ENCODE measurements at regions not wholly inside any gene's neighbourhood (a gene's known extent, or its start where the extent isn't known, plus 50 kb on each side); places are given as distances from the start of the nearest gene placed in this dataset.
A peak's percentile ranks its signal among the peaks of the same experiment; 100 is the strongest.

GRCh38 chr20:12414446-12415274 lies 497.0 kb downstream of the BTBD3 start:
- peak overlapping the region; percentile 14 for H2AFZ ChIP-seq (ENCODE audit: control insufficient read depth, low read length)
- peak overlapping the region; percentile 64 for H3K4me2 ChIP-seq (ENCODE audit: control insufficient read depth, extremely low read depth, insufficient read depth, low read depth, low read length)
- H3K79me2 ChIP-seq (ENCODE audit: control insufficient read depth, insufficient read depth, low read length), result no peaks in the 10 kb centered on the region
- no peaks in the 10 kb centered on the region for H3K9me1 ChIP-seq (ENCODE audit: control insufficient read depth, extremely low read depth, insufficient read depth, low read length)
- H3K27ac ChIP-seq (ENCODE audit: control insufficient read depth, insufficient read depth, low read length), result no peak overlapping the region
- dilution Hi-C loops (cut with MboI; ENCODE audit: extremely low pct_ligation_motif_present, low sequenced_read_pairs), result no loop called here
- FAIRE-seq (no peak), DNase-seq (ENCODE audit: low read depth, low spot score) (no peak)
- no peaks in the 10 kb centered on the region for H4K20me1 ChIP-seq (ENCODE audit: control insufficient read depth, extremely low read depth, insufficient read depth, low read length)
- H3K36me3 ChIP-seq (ENCODE audit: control insufficient read depth in 2 of 2, extremely low read depth in 1 of 2, insufficient read depth in 2 of 2, low read length in 2 of 2), result no peaks in the 10 kb centered on the region
- no peak for TF ChIP-seq EZH2 (IDR thresholded peaks at IDR 0.05; ENCODE audit: low read length)
- H3K9me3 ChIP-seq (ENCODE audit: control insufficient read depth, low read depth, low read length), result no peaks in the 10 kb centered on the region
- no peaks in the 10 kb centered on the region for H3K27me3 ChIP-seq (ENCODE audit: control insufficient read depth, extremely low read depth, insufficient read depth, low read length)
- peak overlapping the region in 1 of 3 experiments; percentile 23 for H3K4me3 ChIP-seq (ENCODE audit: control insufficient read depth in 2 of 3, extremely low read depth in 1 of 3, insufficient read depth in 2 of 3, low read depth in 1 of 3, low read length in 3 of 3)
- H3K9ac ChIP-seq (ENCODE audit: control insufficient read depth, extremely low read depth, insufficient read depth, low read length), result no peak overlapping the region
- H3K4me1 ChIP-seq (ENCODE audit: control insufficient read depth, extremely low read depth, insufficient read depth, low read length), result peaks cover 28% of the 10 kb centered on the region

DNA sequence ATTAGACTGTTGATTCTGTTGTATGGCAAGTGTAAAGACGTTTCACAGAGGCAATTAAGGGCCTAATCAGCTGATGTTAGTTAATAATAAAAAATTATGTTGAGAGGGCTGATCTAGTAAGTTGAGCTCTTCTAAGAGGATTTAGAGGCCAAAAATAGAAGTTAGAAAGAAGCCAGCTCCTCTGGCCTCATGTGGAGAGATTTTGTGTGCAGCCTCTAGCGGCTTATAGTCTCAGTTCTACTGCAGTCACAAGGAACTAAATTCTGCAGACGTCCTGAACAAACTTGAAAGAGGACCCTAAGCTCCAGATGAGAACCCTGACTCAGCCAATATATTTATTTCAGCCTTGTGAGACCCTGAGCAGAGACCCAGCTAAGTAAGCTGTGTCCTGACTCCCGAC lies 498.6 kb downstream of the BTBD3 start:
- no peak overlapping the region for H3K4me3 ChIP-seq (ENCODE audit: control insufficient read depth in 2 of 3, extremely low read depth in 1 of 3, insufficient read depth in 2 of 3, low read depth in 1 of 3, low read length in 3 of 3)
- H3K4me2 ChIP-seq (ENCODE audit: control insufficient read depth, extremely low read depth, insufficient read depth, low read depth, low read length), result no peak overlapping the region
- dilution Hi-C loops (cut with MboI; ENCODE audit: extremely low pct_ligation_motif_present, low sequenced_read_pairs), result no loop called here
- peaks cover 14% of the 10 kb centered on the region for H3K4me1 ChIP-seq (ENCODE audit: control insufficient read depth, extremely low read depth, insufficient read depth, low read length)
- no peak overlapping the region for H3K27ac ChIP-seq (ENCODE audit: control insufficient read depth, insufficient read depth, low read length)
- H3K79me2 ChIP-seq (ENCODE audit: control insufficient read depth, insufficient read depth, low read length), result no peaks in the 10 kb centered on the region
- H3K36me3 ChIP-seq (ENCODE audit: control insufficient read depth in 2 of 2, extremely low read depth in 1 of 2, insufficient read depth in 2 of 2, low read length in 2 of 2), result no peaks in the 10 kb centered on the region
- no peaks in the 10 kb centered on the region for H4K20me1 ChIP-seq (ENCODE audit: control insufficient read depth, extremely low read depth, insufficient read depth, low read length)
- H3K27me3 ChIP-seq (ENCODE audit: control insufficient read depth, extremely low read depth, insufficient read depth, low read length), result no peaks in the 10 kb centered on the region
- no peak for DNase-seq (ENCODE audit: low read depth, low spot score)
- no peaks in the 10 kb centered on the region for H3K9me3 ChIP-seq (ENCODE audit: control insufficient read depth, low read depth, low read length)
- H3K9me1 ChIP-seq (ENCODE audit: control insufficient read depth, extremely low read depth, insufficient read depth, low read length), result no peaks in the 10 kb centered on the region
- TF ChIP-seq, protein P1, sequence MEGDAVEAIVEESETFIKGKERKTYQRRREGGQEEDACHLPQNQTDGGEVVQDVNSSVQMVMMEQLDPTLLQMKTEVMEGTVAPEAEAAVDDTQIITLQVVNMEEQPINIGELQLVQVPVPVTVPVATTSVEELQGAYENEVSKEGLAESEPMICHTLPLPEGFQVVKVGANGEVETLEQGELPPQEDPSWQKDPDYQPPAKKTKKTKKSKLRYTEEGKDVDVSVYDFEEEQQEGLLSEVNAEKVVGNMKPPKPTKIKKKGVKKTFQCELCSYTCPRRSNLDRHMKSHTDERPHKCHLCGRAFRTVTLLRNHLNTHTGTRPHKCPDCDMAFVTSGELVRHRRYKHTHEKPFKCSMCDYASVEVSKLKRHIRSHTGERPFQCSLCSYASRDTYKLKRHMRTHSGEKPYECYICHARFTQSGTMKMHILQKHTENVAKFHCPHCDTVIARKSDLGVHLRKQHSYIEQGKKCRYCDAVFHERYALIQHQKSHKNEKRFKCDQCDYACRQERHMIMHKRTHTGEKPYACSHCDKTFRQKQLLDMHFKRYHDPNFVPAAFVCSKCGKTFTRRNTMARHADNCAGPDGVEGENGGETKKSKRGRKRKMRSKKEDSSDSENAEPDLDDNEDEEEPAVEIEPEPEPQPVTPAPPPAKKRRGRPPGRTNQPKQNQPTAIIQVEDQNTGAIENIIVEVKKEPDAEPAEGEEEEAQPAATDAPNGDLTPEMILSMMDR (optimal IDR thresholded peaks at IDR 0.05 in 1 of 3, IDR thresholded peaks at IDR 0.05 in 1 of 3, conservative IDR thresholded peaks at IDR 0.05 in 1 of 3; ENCODE audit: extremely low read depth in 1 of 3, insufficient read depth in 2 of 3, low read length in 3 of 3), result no peak
- TF ChIP-seq EZH2 (IDR thresholded peaks at IDR 0.05; ENCODE audit: low read length), result no peak
- no peak for FAIRE-seq
- no peak overlapping the region for H2AFZ ChIP-seq (ENCODE audit: control insufficient read depth, low read length)
- H3K9ac ChIP-seq (ENCODE audit: control insufficient read depth, extremely low read depth, insufficient read depth, low read length), result no peak overlapping the region
